ENCODE measurements at regions not wholly inside any gene's neighbourhood (a gene's known extent, or its start where the extent isn't known, plus 50 kb on each side); places are given as distances from the start of the nearest gene placed in this dataset.

- TF ChIP-seq CTCF (conservative IDR thresholded peaks at IDR 0.05; ENCODE audit: low read length) (no peak), EZH2phosphoT487 (IDR thresholded peaks at IDR 0.05; ENCODE audit: borderline replicate concordance) (no peak)
Observed at GRCh38 chrX:28311466-28311865, 275.8 kb upstream of the IL1RAPL1 start.
